HG03280 (cell line): ENCODE measurements at regions not wholly inside any gene's neighbourhood (a gene's known extent, or its start where the extent isn't known, plus 50 kb on each side); places are given as distances from the start of the nearest gene placed in this dataset.

Source experiments
- ATAC-seq: cut with Tn5 transposase; IDR thresholded peaks from one replicate; pipeline ENCODE4 v1.9.1; 2021; ENCODE audit warnings: mild to moderate bottlenecking, moderate library complexity; ENCODE audit not compliant: unreplicated experiment

- peak; percentile 42 for ATAC-seq
Measured at GRCh38 chr2:41955316-41956043, 92.3 kb upstream of the PKDCC start.

GRCh38 chr2:41957431-41957830, 90.4 kb upstream of the PKDCC start:
- no peak for ATAC-seq

- ATAC-seq: no peak
Measured at GRCh38 chr2:41958251-41958650, 89.6 kb upstream of the PKDCC start.

- ATAC-seq: no peak
Measured at GRCh38 chr2:41958775-41959174, 89.0 kb upstream of the PKDCC start.

GRCh38 chr2:41959760-41960159, 88.1 kb upstream of the PKDCC start:
- no peak for ATAC-seq

- ATAC-seq: no peak
Measured at GRCh38 chr2:41962922-41963622, 84.7 kb upstream of the PKDCC start.

- ATAC-seq: no peak
Measured at GRCh38 chr2:41963661-41964525, 83.9 kb upstream of the PKDCC start.

- no peak for ATAC-seq
Measured at GRCh38 chr2:41965173-41965908, 82.5 kb upstream of the PKDCC start.

GRCh38 chr2:41965909-41966295, 81.9 kb upstream of the PKDCC start:
- ATAC-seq: no peak

- ATAC-seq: no peak
Measured at GRCh38 chr2:41966431-41966893, 81.4 kb upstream of the PKDCC start.

GRCh38 chr2:41966920-41967319, 80.9 kb upstream of the PKDCC start:
- ATAC-seq: no peak

GRCh38 chr2:41967476-41968181, 80.2 kb upstream of the PKDCC start:
- no peak for ATAC-seq

GRCh38 chr2:41968182-41968578, 79.6 kb upstream of the PKDCC start:
- ATAC-seq: no peak

- ATAC-seq: no peak
Measured at GRCh38 chr2:41970988-41971660, 76.7 kb upstream of the PKDCC start.

GRCh38 chr2:41972179-41972578, 75.6 kb upstream of the PKDCC start:
- no peak for ATAC-seq

GRCh38 chr2:41972819-41973218, 75.0 kb upstream of the PKDCC start:
- no peak for ATAC-seq

GRCh38 chr2:41973871-41974270, 74.0 kb upstream of the PKDCC start:
- no peak for ATAC-seq

- no peak for ATAC-seq
Measured at GRCh38 chr2:41981417-41981816, 66.4 kb upstream of the PKDCC start.

- no peak for ATAC-seq
Measured at GRCh38 chr2:41985573-41986095, 62.2 kb upstream of the PKDCC start.
